ENCODE measurements at regions not wholly inside any gene's neighbourhood (a gene's known extent, or its start where the extent isn't known, plus 50 kb on each side); places are given as distances from the start of the nearest gene placed in this dataset.
"Not testable (repeated sequence)": the region's sequence is repeated elsewhere in the genome, so short reads cannot be mapped to it uniquely, and the experiment has no call there.

GRCh38 chr15:91356083-91356482 lies 256.0 kb downstream of the SV2B start:
- no peak for DNase-seq

GRCh38 chr15:91357011-91357410 lies 257.0 kb downstream of the SV2B start:
- no peak for DNase-seq

- no peak for DNase-seq
Observed at GRCh38 chr15:91357486-91357885, 257.4 kb downstream of the SV2B start.

- DNase-seq, result no peak
Observed at GRCh38 chr15:91358405-91358804, 258.3 kb downstream of the SV2B start.

- not testable (repeated sequence) for DNase-seq
Observed at GRCh38 chr15:91361696-91362095, 261.6 kb downstream of the SV2B start.

- no peak for DNase-seq
Observed at GRCh38 chr15:91366111-91366510, 266.1 kb downstream of the SV2B start.

GRCh38 chr15:91368611-91369010 lies 268.6 kb downstream of the SV2B start:
- DNase-seq, result no peak

GRCh38 chr15:91369823-91370222 lies 269.8 kb downstream of the SV2B start:
- DNase-seq, result no peak

- not testable (repeated sequence) for DNase-seq
Observed at GRCh38 chr15:91371345-91371744, 271.3 kb downstream of the SV2B start.

- DNase-seq, result no peak
Observed at GRCh38 chr15:91374336-91374735, 274.3 kb downstream of the SV2B start.

GRCh38 chr15:91376038-91376437 lies 276.0 kb downstream of the SV2B start:
- no peak for DNase-seq

- no peak for DNase-seq
Observed at GRCh38 chr15:91380114-91380513, 280.1 kb downstream of the SV2B start.

- DNase-seq, result no peak
Observed at GRCh38 chr15:91383532-91383931, 283.5 kb downstream of the SV2B start.

- no peak for DNase-seq
Observed at GRCh38 chr15:91384189-91384730, 284.2 kb downstream of the SV2B start.

GRCh38 chr15:91385311-91385710 lies 285.3 kb downstream of the SV2B start:
- no peak for DNase-seq

- no peak for DNase-seq
Observed at GRCh38 chr15:91393186-91393585, 293.1 kb downstream of the SV2B start.

GRCh38 chr15:91400481-91400880 lies 300.4 kb downstream of the SV2B start:
- no peak for DNase-seq

- no peak for DNase-seq
Observed at GRCh38 chr15:91407269-91407889, 307.3 kb downstream of the SV2B start.

GRCh38 chr15:91408476-91409076 lies 308.5 kb downstream of the SV2B start:
- DNase-seq, result no peak

- DNase-seq, result no peak
Observed at GRCh38 chr15:91409387-91409786, 309.3 kb downstream of the SV2B start.

- no peak for DNase-seq
Observed at GRCh38 chr15:91411586-91411985, 311.5 kb downstream of the SV2B start.

GRCh38 chr15:91412138-91412928 lies 312.3 kb downstream of the SV2B start:
- DNase-seq, result no peak

- DNase-seq, result no peak
Observed at GRCh38 chr15:91413142-91413541, 313.1 kb downstream of the SV2B start.

GRCh38 chr15:91414124-91414523 lies 314.1 kb downstream of the SV2B start:
- DNase-seq, result no peak

All from amniotic stem cell (primary cell).